ENCODE measurements at regions not wholly inside any gene's neighbourhood (a gene's known extent, or its start where the extent isn't known, plus 50 kb on each side); places are given as distances from the start of the nearest gene placed in this dataset.

- TF ChIP-seq, protein P1, sequence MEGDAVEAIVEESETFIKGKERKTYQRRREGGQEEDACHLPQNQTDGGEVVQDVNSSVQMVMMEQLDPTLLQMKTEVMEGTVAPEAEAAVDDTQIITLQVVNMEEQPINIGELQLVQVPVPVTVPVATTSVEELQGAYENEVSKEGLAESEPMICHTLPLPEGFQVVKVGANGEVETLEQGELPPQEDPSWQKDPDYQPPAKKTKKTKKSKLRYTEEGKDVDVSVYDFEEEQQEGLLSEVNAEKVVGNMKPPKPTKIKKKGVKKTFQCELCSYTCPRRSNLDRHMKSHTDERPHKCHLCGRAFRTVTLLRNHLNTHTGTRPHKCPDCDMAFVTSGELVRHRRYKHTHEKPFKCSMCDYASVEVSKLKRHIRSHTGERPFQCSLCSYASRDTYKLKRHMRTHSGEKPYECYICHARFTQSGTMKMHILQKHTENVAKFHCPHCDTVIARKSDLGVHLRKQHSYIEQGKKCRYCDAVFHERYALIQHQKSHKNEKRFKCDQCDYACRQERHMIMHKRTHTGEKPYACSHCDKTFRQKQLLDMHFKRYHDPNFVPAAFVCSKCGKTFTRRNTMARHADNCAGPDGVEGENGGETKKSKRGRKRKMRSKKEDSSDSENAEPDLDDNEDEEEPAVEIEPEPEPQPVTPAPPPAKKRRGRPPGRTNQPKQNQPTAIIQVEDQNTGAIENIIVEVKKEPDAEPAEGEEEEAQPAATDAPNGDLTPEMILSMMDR (IDR thresholded peaks at IDR 0.05): no peak
- no peak for TF ChIP-seq POLR2A (IDR thresholded peaks at IDR 0.05)
Observed at GRCh38 chr5:18660511-18660910, 1026.3 kb downstream of the TAF11L14 start.

Measured in adrenal gland (tissue), 5 donors.